ENCODE measurements at regions not wholly inside any gene's neighbourhood (a gene's known extent, or its start where the extent isn't known, plus 50 kb on each side); places are given as distances from the start of the nearest gene placed in this dataset.

DNA sequence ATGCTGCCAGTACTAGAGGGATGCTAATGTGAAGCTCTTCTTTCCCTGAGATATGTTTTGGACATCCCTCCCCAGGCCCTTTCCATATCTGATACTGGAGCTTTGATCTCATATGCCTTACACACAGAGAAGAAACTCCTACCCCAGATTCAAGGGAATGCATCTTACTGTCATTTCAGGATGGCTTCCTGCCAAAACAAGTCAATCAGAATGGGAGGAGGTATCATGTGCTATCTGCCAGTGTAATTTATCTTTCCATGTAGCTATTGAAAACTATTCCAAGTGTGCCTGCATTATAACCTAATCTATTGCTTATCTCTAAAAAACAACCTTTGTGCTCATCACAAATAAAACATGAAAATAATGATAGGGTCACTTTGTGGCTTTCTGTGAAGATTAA, 269.9 kb upstream of the SETBP1 start:
- Histone ChIP-seq H3K23ac (ENCODE audit: low read length in 2 of 2) (no peak overlapping the region), H3K14ac (ENCODE audit: low read length in 2 of 2) (no peak overlapping the region), H3K4me2 (ENCODE audit: low read length, poor library complexity, severe bottlenecking) (no peak overlapping the region), H3K79me1 (replicated peaks; ENCODE audit: low read length, poor library complexity, severe bottlenecking) (no peaks in the 10 kb centered on the region), H2AK5ac (ENCODE audit: low read length, severe bottlenecking) (no peak overlapping the region), H2BK12ac (ENCODE audit: low read length in 2 of 2) (no peak overlapping the region), H2BK5ac (ENCODE audit: low read depth, low read length, poor library complexity, severe bottlenecking) (no peak overlapping the region), H2BK15ac (ENCODE audit: low read depth, poor library complexity, severe bottlenecking) (no peak overlapping the region), H2AFZ (ENCODE audit: low read depth, low read length) (no peak overlapping the region), H3K9me3 (ENCODE audit: control insufficient read depth, low read length) (peaks cover 25% of the 10 kb centered on the region), H3K18ac (ENCODE audit: low read depth in 1 of 2, low read length in 2 of 2) (no peak overlapping the region), H3K4ac (ENCODE audit: low read depth in 1 of 2, low read length in 2 of 2) (no peak overlapping the region), H2BK120ac (ENCODE audit: low read depth, low read length) (no peak overlapping the region), H3K4me3 (ENCODE audit: insufficient read depth in 1 of 2, low read depth in 1 of 2, low read length in 2 of 2) (no peak overlapping the region), H3K9ac (ENCODE audit: low read length) (no peak overlapping the region), H4K91ac (ENCODE audit: low read length) (no peak overlapping the region), H3K36me3 (ENCODE audit: control insufficient read depth in 1 of 2, insufficient read depth in 2 of 2, low read depth in 1 of 2, low read length in 2 of 2) (no peaks in the 10 kb centered on the region), H4K8ac (ENCODE audit: low read length) (no peak overlapping the region), H3K27me3 (ENCODE audit: control insufficient read depth in 1 of 2, insufficient read depth in 1 of 2, low read length in 2 of 2) (no peaks in the 10 kb centered on the region), H3K27ac (ENCODE audit: low read length, poor library complexity, severe bottlenecking) (no peak overlapping the region), H3K4me1 (ENCODE audit: control insufficient read depth, insufficient read depth, low read depth, low read length) (no peaks in the 10 kb centered on the region)
- DNase-seq: no peak

DNA sequence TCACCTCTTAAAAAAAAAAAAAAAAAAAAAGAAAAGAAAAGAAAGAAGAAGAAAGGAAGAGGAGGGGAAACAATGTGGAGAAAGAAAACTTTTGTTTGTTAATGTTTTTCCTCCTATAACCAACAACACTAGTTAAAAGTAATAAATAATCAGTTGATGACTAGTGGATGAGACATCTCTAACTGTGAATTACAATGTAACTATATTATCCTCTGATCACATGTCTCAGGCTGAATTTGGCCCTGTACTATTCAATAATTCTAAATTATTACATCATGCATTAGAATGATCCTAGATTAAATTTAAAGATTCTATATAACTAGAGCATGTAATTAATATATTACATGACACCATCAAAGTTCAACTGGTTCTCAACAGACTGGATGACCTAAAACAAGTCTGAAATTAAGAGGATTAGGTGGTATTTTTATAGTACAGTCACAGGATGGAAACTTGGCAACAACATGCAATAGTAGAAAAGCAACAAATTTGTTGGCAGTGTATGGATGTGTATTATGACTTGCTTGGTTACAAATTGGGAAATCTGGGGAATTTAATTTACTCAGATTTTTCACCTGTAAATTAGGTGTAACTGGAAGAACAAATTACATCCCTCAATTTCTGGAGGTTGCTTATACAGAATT, 269.3 kb upstream of the SETBP1 start:
- H4K8ac ChIP-seq (ENCODE audit: low read length): no peak overlapping the region
- no peak overlapping the region for H2BK120ac ChIP-seq (ENCODE audit: low read depth, low read length)
- H2BK5ac ChIP-seq (ENCODE audit: low read depth, low read length, poor library complexity, severe bottlenecking): no peak overlapping the region
- no peak overlapping the region for H3K23ac ChIP-seq (ENCODE audit: low read length in 2 of 2)
- H2AFZ ChIP-seq (ENCODE audit: low read depth, low read length): no peak overlapping the region
- no peaks in the 10 kb centered on the region for H3K27me3 ChIP-seq (ENCODE audit: control insufficient read depth in 1 of 2, insufficient read depth in 1 of 2, low read length in 2 of 2)
- H2BK12ac ChIP-seq (ENCODE audit: low read length in 2 of 2): no peak overlapping the region
- no peak overlapping the region for H3K4me2 ChIP-seq (ENCODE audit: low read length, poor library complexity, severe bottlenecking)
- no peak overlapping the region for H3K18ac ChIP-seq (ENCODE audit: low read depth in 1 of 2, low read length in 2 of 2)
- no peak overlapping the region for H3K14ac ChIP-seq (ENCODE audit: low read length in 2 of 2)
- DNase-seq: no peak
- H3K4me3 ChIP-seq (ENCODE audit: insufficient read depth in 1 of 2, low read depth in 1 of 2, low read length in 2 of 2): no peak overlapping the region
- no peak overlapping the region for H2AK5ac ChIP-seq (ENCODE audit: low read length, severe bottlenecking)
- no peaks in the 10 kb centered on the region for H3K4me1 ChIP-seq (ENCODE audit: control insufficient read depth, insufficient read depth, low read depth, low read length)
- H3K36me3 ChIP-seq (ENCODE audit: control insufficient read depth in 1 of 2, insufficient read depth in 2 of 2, low read depth in 1 of 2, low read length in 2 of 2): no peaks in the 10 kb centered on the region
- no peak overlapping the region for H4K91ac ChIP-seq (ENCODE audit: low read length)
- H3K9me3 ChIP-seq (ENCODE audit: control insufficient read depth, low read length): peaks cover 18% of the 10 kb centered on the region
- no peak overlapping the region for H3K27ac ChIP-seq (ENCODE audit: low read length, poor library complexity, severe bottlenecking)
- no peak overlapping the region for H3K4ac ChIP-seq (ENCODE audit: low read depth in 1 of 2, low read length in 2 of 2)
- H3K9ac ChIP-seq (ENCODE audit: low read length): peak overlapping the region; percentile 44
- H2BK15ac ChIP-seq (ENCODE audit: low read depth, poor library complexity, severe bottlenecking): no peak overlapping the region
- no peaks in the 10 kb centered on the region for H3K79me1 ChIP-seq (replicated peaks; ENCODE audit: low read length, poor library complexity, severe bottlenecking)

DNA sequence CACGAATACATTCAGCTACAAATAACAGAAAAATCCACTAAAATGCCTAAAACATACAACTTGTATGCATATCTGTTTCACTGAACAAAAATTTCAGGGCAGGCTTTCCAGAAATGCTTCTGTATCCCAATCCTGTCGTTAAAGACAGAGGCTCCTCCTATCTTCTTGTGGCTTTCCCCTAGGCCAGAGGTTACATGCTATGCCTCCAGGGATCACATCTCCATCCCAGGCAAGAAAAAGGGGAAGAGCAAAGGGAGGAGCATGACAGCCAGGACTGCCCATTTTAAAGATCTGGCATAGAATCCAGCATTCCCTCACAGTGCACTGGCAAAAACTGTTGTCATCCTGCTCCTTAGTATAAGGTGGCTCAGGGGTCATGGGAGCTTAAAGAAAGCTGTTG, 268.7 kb upstream of the SETBP1 start:
- 45% methylated on average over 2 of the region's 2 CpGs for WGBS
- no peak overlapping the region for H3K27ac ChIP-seq (ENCODE audit: low read length, poor library complexity, severe bottlenecking)
- H3K23ac ChIP-seq (ENCODE audit: low read length in 2 of 2): no peak overlapping the region

DNA sequence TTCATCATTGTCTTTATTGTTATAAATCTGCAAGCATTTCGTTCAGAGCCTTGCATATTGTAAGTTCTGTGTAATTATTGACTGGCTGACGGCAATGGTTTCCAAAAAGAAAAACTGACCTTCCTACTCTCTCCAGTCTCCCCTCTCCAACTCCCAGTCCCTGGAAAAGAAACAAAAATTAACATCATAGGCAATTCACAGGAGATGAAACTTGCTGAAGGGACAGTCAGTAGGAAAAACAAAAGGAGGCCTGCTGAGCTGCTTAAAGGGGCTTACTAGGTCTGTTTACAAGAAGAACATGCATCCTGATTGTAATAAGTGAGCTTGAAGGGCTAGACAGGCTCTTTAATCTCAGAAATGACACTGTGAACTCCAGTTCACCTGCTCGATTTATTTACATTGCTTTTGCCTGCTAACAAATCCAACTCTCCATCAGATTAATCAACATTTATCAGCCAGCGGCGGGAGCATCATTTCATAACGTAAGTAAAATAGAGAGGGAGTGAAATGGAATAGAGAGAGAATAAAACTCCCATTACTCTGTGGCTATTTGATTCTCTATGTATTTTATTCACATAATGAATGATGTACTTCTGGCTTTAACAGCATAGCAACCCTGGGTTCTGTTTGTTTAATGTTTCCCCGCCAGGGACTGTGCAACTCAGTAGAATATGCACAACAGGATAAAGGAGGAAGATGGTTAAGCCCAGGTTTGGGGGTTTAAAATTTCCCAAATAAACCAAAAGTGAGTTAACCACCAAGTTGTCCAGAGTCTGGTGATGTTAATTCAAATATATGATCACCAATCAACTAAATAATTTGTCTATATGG, 256.7 kb upstream of the SETBP1 start:
- 100% methylated on average over 1 of the region's 7 CpGs for WGBS
- Histone ChIP-seq H3K4ac (ENCODE audit: low read depth in 1 of 2, low read length in 2 of 2) (no peak overlapping the region), H2AK5ac (ENCODE audit: low read length, severe bottlenecking) (no peak overlapping the region), H3K79me1 (replicated peaks; ENCODE audit: low read length, poor library complexity, severe bottlenecking) (no peaks in the 10 kb centered on the region), H3K23ac (ENCODE audit: low read length in 2 of 2) (no peak overlapping the region), H2BK5ac (ENCODE audit: low read depth, low read length, poor library complexity, severe bottlenecking) (no peak overlapping the region), H3K18ac (ENCODE audit: low read depth in 1 of 2, low read length in 2 of 2) (no peak overlapping the region), H3K4me1 (ENCODE audit: control insufficient read depth, insufficient read depth, low read depth, low read length) (no peaks in the 10 kb centered on the region), H3K27ac (ENCODE audit: low read length, poor library complexity, severe bottlenecking) (no peak overlapping the region), H4K8ac (ENCODE audit: low read length) (no peak overlapping the region), H2AFZ (ENCODE audit: low read depth, low read length) (no peak overlapping the region), H3K14ac (ENCODE audit: low read length in 2 of 2) (no peak overlapping the region), H3K9me3 (ENCODE audit: control insufficient read depth, low read length) (peaks cover 10% of the 10 kb centered on the region), H3K9ac (ENCODE audit: low read length) (no peak overlapping the region), H4K91ac (ENCODE audit: low read length) (no peak overlapping the region), H3K27me3 (ENCODE audit: control insufficient read depth in 1 of 2, insufficient read depth in 1 of 2, low read length in 2 of 2) (no peaks in the 10 kb centered on the region), H2BK12ac (ENCODE audit: low read length in 2 of 2) (no peak overlapping the region), H3K36me3 (ENCODE audit: control insufficient read depth in 1 of 2, insufficient read depth in 2 of 2, low read depth in 1 of 2, low read length in 2 of 2) (no peaks in the 10 kb centered on the region), H2BK15ac (ENCODE audit: low read depth, poor library complexity, severe bottlenecking) (no peak overlapping the region), H2BK120ac (ENCODE audit: low read depth, low read length) (no peak overlapping the region), H3K4me2 (ENCODE audit: low read length, poor library complexity, severe bottlenecking) (no peak overlapping the region), H3K4me3 (ENCODE audit: insufficient read depth in 1 of 2, low read depth in 1 of 2, low read length in 2 of 2) (no peak overlapping the region)
- no peak for DNase-seq

More for the DNA sequence above, 268.7 kb upstream of the SETBP1 start:
- Histone ChIP-seq H4K91ac (ENCODE audit: low read length) (no peak overlapping the region), H3K79me1 (replicated peaks; ENCODE audit: low read length, poor library complexity, severe bottlenecking) (no peaks in the 10 kb centered on the region), H3K14ac (ENCODE audit: low read length in 2 of 2) (no peak overlapping the region), H3K27me3 (ENCODE audit: control insufficient read depth in 1 of 2, insufficient read depth in 1 of 2, low read length in 2 of 2) (no peaks in the 10 kb centered on the region), H2AK5ac (ENCODE audit: low read length, severe bottlenecking) (no peak overlapping the region), H2BK15ac (ENCODE audit: low read depth, poor library complexity, severe bottlenecking) (no peak overlapping the region), H2BK12ac (ENCODE audit: low read length in 2 of 2) (no peak overlapping the region), H2AFZ (ENCODE audit: low read depth, low read length) (no peak overlapping the region), H3K18ac (ENCODE audit: low read depth in 1 of 2, low read length in 2 of 2) (peak overlapping the region in 1 of 2 experiments; percentile 52), H3K4ac (ENCODE audit: low read depth in 1 of 2, low read length in 2 of 2) (no peak overlapping the region), H4K8ac (ENCODE audit: low read length) (no peak overlapping the region), H2BK5ac (ENCODE audit: low read depth, low read length, poor library complexity, severe bottlenecking) (no peak overlapping the region), H3K4me2 (ENCODE audit: low read length, poor library complexity, severe bottlenecking) (no peak overlapping the region), H3K4me1 (ENCODE audit: control insufficient read depth, insufficient read depth, low read depth, low read length) (no peaks in the 10 kb centered on the region), H2BK120ac (ENCODE audit: low read depth, low read length) (no peak overlapping the region), H3K9ac (ENCODE audit: low read length) (peak overlapping the region; percentile 44), H3K4me3 (ENCODE audit: insufficient read depth in 1 of 2, low read depth in 1 of 2, low read length in 2 of 2) (no peak overlapping the region), H3K9me3 (ENCODE audit: control insufficient read depth, low read length) (peaks cover 14% of the 10 kb centered on the region), H3K36me3 (ENCODE audit: control insufficient read depth in 1 of 2, insufficient read depth in 2 of 2, low read depth in 1 of 2, low read length in 2 of 2) (no peaks in the 10 kb centered on the region)
- no peak for DNase-seq
